PFSK-1 (cell line): ENCODE measurements at regions not wholly inside any gene's neighbourhood (a gene's known extent, or its start where the extent isn't known, plus 50 kb on each side); places are given as distances from the start of the nearest gene placed in this dataset.

ENCODE experiments used
- FOXP2 ChIP-seq: optimal IDR thresholded peaks from 2 replicates; pipeline ENCODE3; 2011; ENCODE audit warnings: borderline replicate concordance, control low read depth, inconsistent platforms; ENCODE audit not compliant: insufficient read depth; ENCODE audit errors: extremely low read length, extremely low read depth
- POLR2AphosphoS5 ChIP-seq: IDR thresholded peaks from 2 replicates; pipeline ENCODE4 v1.6.1; 2012; ENCODE audit warnings: low read depth, mild to moderate bottlenecking, control low read depth, low read length, moderate library complexity
- REST ChIP-seq, 2 experiments: IDR thresholded peaks; 2 replicates each; pipeline versions ENCODE4 v1.6.1 to v1.8.0; 2011 to 2012; ENCODE audit warnings: low read depth in 2 of 2, low read length in 2 of 2, control low read depth in 1 of 2, inconsistent platforms in 1 of 2, mild to moderate bottlenecking in 1 of 2, moderate library complexity in 1 of 2; ENCODE audit not compliant: insufficient read depth in 1 of 2
- SIN3A ChIP-seq: IDR thresholded peaks from 2 replicates; pipeline ENCODE4 v1.6.1; 2012; ENCODE audit warnings: mild to moderate bottlenecking, low read length, moderate library complexity, borderline replicate concordance; ENCODE audit not compliant: insufficient read depth
- TAF1 ChIP-seq: IDR thresholded peaks from 2 replicates; pipeline ENCODE4 v1.6.1; 2012; ENCODE audit warnings: low read length, control low read depth, borderline replicate concordance; ENCODE audit not compliant: insufficient read depth

DNA sequence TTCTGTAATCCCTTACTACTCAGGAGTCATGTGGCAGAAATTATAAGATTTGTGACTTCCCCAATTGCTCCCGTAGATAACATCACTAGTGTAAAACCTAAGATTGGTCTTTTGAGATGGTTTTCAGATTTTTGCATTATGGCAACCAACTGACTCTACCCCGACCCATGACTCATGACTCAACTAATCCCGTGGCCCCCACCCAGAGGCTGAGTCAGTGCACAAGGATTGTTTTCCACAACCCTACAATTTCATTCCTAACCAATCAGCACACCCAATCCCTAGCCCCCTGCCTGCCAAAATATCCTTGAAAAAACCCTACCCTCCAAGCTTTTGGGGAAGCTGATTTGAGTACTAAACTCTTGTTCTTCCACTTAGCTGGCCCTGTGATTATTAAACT lies 109.4 kb upstream of the FAM9C start:
- TF ChIP-seq FOXP2 (no peak), POLR2AphosphoS5 (no peak), TAF1 (no peak), SIN3A (no peak), REST (IDR thresholded peaks at IDR 0.05; ENCODE audit: insufficient read depth in 1 of 2, low read depth in 2 of 2, low read length in 2 of 2) (no peak)

DNA sequence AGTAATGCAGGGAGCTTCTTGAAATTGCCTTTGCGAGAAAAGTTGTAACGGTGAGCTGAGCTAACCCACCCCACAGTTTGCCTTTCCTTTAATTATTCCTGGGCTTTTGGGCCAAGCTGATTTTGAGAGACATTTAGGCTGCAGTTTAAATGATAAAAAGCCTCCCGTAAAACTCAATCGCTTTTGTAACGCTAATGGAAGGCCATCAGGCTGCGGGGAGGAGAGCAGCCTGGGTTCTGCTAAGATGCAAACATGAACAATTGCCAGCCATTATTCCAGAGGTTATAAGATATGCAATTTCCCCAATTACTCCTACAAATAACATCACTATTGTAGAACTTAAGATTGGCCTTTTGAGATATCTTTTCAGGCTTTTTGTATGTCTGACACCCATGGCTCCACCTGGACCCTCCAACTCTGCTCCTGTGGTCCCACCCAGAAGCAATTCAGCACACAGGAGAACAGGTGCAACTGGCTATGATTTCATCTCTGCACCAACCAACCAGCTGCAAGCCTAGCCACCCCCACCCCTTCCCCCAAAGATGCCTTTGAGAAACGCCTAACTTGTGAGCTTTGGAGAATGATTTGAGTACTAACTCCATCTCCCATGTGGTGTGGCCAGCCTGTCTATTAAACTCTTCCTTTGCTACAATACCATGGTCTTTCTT lies 108.2 kb upstream of the FAM9C start:
- TF ChIP-seq FOXP2 (no peak), SIN3A (no peak), TAF1 (no peak), POLR2AphosphoS5 (no peak), REST (IDR thresholded peaks at IDR 0.05; ENCODE audit: insufficient read depth in 1 of 2, low read depth in 2 of 2, low read length in 2 of 2) (no peak)

- TF ChIP-seq FOXP2: no peak
- no peak for TF ChIP-seq TAF1
- TF ChIP-seq POLR2AphosphoS5: no peak
- TF ChIP-seq REST (IDR thresholded peaks at IDR 0.05; ENCODE audit: insufficient read depth in 1 of 2, low read depth in 2 of 2, low read length in 2 of 2): no peak
- no peak for TF ChIP-seq SIN3A
Measured at GRCh38 chrX:13151828-13152517, 107.6 kb upstream of the FAM9C start.

- TF ChIP-seq TAF1 (no peak), SIN3A (no peak), POLR2AphosphoS5 (no peak), REST (IDR thresholded peaks at IDR 0.05; ENCODE audit: insufficient read depth in 1 of 2, low read depth in 2 of 2, low read length in 2 of 2) (no peak), FOXP2 (no peak)
Measured at GRCh38 chrX:13149702-13150350, 105.4 kb upstream of the FAM9C start.
